GM12872 (cell line): ENCODE measurements at regions not wholly inside any gene's neighbourhood (a gene's known extent, or its start where the extent isn't known, plus 50 kb on each side); places are given as distances from the start of the nearest gene placed in this dataset.

ENCODE experiments used
- CTCF ChIP-seq: IDR thresholded peaks from 3 replicates; pipeline ENCODE4 v1.5.1; 2011; ENCODE audit warnings: low read depth, mild to moderate bottlenecking, low read length, moderate library complexity; ENCODE audit not compliant: insufficient read depth

GRCh38 chr2:184394642-184395041, 203.7 kb upstream of the ZNF804A start:
- no peak for TF ChIP-seq CTCF

- no peak for TF ChIP-seq CTCF
Observed at GRCh38 chr2:184402381-184402780, 195.9 kb upstream of the ZNF804A start.

- no peak for TF ChIP-seq CTCF
Observed at GRCh38 chr2:184410160-184410559, 188.2 kb upstream of the ZNF804A start.

- no peak for TF ChIP-seq CTCF
Observed at GRCh38 chr2:184413221-184413620, 185.1 kb upstream of the ZNF804A start.

GRCh38 chr2:184413671-184414229, 184.6 kb upstream of the ZNF804A start:
- no peak for TF ChIP-seq CTCF

- TF ChIP-seq CTCF, result no peak
Observed at GRCh38 chr2:184416146-184416913, 182.0 kb upstream of the ZNF804A start.

- TF ChIP-seq CTCF, result no peak
Observed at GRCh38 chr2:184419744-184420143, 178.6 kb upstream of the ZNF804A start.
